Uterus (tissue), 2 donors: ENCODE measurements at regions not wholly inside any gene's neighbourhood (a gene's known extent, or its start where the extent isn't known, plus 50 kb on each side); places are given as distances from the start of the nearest gene placed in this dataset.

ENCODE experiments used
- CTCF ChIP-seq, 4 experiments: fragments of 200-600 bp in 2 of 4; fragments of 450-650 bp in 2 of 4; sonication (generic) in 2 of 4; IDR thresholded peaks; one replicate each; pipeline ENCODE4 v1.5.1; 2016 to 2019; ENCODE audit warnings: antibody characterized with exemption in 4 of 4, mild to moderate bottlenecking in 2 of 4, moderate library complexity in 1 of 4
- POLR2A ChIP-seq, 2 donors: fragments of 450-650 bp; IDR thresholded peaks; one replicate each; pipeline ENCODE4 v1.6.1; 2016; ENCODE audit warnings: antibody characterized with exemption in 2 of 2, mild to moderate bottlenecking in 1 of 2, moderate library complexity in 1 of 2

GRCh38 chr3:159773706-159774105 is 214.9 kb upstream of the IL12A start:
- TF ChIP-seq CTCF (IDR thresholded peaks at IDR 0.05) (no peak), POLR2A (IDR thresholded peaks at IDR 0.05) (no peak)
